ENCODE measurements at regions not wholly inside any gene's neighbourhood (a gene's known extent, or its start where the extent isn't known, plus 50 kb on each side); places are given as distances from the start of the nearest gene placed in this dataset.

DNA sequence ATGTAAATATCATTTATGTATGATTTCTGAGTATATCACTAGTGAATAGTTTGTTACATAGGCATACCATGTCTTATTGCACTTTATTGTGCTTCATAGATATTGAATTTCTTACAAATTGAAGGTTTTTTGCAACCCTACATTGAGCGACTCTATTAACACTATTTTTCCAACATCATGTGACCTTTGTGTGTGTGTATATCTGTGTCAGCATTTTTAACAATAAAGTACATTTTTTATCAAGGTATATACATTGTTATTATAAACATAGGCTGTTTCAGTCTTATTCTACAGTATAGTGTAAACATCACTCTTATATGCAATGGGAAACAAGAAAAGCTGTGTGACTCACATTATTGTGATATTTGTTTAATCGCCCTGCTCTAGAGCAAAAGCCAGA is 1944.9 kb downstream of the TP53TG3F start:
- DNase-seq = no peak

DNA sequence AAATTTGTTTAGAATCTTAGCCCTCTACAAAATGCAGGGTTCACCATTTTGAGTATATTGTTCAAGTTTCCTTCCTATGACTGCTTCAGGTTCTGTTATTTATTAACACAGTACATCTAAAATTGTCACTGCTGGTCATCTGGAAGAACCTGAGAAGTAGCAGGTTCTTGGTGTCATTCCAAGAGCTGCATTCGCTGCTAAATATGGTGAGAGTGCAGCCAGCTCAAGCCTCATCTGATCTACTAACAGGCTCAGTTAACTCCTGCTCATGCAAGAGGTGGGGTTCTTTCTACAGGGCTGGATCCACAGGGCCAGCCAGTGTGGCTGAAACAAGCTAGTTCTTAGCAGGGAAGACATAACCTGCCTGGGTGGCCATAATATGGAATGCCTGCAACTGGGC is 1946.1 kb downstream of the TP53TG3F start:
- DNase-seq = no peak

DNA sequence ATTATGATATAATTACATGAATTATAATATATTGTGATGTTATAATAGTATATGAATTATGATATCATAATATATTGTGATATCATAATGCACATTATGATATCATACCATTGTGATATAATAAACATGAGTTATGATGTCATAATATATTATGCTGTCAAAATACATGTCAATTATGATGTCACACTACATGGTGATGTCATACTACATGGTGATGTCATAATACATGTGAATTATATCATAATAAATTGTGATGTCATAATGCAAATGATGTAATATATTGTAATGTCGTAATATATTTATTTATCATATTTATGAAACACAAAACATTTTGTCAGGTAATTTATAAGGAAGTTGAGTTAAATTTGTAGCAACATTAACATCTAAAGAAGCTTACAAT is 1950.1 kb downstream of the TP53TG3F start:
- no peak for DNase-seq

DNA sequence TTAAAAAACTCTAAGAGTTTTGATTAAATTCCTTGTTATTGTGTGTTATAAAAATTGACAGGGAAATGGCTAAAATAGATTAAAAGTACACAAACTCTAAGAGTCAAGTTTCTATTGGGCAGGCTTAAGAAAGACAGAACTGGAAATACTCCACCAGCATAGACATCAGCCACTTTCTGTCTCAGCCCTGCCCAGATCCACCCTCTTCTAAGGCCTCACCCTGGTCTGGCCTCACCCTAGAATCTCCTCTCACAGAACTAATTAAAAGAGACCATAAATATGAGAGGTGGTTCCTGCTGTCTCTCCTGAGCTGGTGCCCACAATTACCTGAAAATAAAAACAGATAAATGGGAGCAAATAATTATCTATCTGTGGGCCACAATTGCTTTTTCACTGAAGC is 1951.0 kb downstream of the TP53TG3F start:
- DNase-seq = no peak

DNA sequence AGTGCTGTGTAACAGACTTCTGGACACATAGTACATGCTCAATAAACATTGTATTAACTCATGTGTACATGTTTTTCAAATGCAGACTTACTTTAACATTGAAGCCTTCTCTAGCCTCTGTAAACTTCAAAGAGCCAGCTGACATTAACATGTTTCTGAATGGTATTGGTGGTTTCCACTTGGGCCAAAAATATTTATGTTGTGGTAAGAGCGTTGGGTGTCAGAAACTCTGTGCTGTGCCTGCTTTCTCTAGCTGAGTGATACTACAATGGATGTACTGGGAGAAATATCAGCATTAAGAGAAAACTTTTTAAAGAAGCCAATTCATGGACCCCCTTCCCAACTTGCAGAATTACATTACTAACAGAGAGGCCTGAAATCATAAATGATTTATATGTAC is 1951.7 kb downstream of the TP53TG3F start:
- DNase-seq = no peak

DNA sequence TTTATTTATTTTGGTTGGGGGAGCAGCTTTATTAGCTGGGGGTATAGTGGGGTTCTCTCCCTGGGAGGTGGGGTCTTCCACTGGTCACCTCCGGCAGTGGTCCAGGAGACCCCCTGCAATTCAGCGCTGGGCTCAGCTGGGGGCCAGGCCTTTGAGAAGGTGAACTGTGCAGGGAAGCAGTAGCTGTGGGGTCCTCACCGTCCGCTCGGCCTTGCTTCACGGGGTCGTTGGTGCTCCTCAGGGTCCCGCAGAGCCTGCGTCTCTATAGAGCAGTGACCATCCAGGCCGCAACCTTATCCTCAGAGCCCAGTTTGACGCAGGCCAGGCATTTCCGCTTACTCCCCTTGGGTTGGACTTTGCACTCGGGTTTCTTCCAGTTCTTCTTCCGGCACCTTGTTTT is 1954.7 kb downstream of the TP53TG3F start:
- no peak for DNase-seq

DNA sequence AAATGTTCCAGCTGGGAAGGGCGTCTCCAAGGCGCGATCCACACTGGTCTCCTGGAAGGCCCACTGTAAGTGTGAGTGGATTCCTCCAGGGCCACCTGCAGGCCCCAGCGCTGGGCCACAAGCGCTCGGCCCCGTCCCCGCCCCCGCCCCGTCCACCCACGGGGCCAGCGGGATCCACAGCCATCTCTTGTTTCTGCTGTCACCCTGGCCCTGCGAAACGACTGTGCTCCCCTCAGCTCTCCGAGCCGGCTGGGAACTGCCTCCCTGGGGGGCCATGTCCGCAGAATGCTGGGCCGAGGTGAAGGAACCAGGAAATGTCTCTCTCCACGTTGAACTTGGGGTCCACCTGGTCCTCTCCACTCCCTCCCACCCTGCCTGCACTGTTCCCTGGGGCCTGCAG is 1955.2 kb downstream of the TP53TG3F start:
- no peak for DNase-seq

DNA sequence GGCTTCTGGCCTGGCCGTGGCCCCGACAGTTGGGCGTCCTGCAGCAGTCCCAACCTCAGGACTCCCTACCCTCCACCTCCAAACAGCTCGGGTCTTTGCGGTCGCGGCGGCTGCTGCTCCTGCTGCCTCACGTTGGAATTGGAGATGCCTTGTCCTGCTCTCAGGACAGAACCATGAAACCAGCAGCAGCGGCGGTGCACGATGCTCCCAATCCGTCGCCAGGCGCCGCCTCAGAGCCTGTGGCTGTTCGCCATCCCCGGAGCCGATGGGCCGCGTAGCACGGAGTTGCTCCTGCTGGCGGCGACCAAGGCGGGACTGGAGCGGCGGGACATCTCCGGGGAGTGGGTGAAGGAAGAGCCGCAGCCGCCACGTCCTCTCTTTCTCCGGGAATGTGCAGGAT is 1965.9 kb downstream of the TP53TG3F start:
- DNase-seq = no peak

DNA sequence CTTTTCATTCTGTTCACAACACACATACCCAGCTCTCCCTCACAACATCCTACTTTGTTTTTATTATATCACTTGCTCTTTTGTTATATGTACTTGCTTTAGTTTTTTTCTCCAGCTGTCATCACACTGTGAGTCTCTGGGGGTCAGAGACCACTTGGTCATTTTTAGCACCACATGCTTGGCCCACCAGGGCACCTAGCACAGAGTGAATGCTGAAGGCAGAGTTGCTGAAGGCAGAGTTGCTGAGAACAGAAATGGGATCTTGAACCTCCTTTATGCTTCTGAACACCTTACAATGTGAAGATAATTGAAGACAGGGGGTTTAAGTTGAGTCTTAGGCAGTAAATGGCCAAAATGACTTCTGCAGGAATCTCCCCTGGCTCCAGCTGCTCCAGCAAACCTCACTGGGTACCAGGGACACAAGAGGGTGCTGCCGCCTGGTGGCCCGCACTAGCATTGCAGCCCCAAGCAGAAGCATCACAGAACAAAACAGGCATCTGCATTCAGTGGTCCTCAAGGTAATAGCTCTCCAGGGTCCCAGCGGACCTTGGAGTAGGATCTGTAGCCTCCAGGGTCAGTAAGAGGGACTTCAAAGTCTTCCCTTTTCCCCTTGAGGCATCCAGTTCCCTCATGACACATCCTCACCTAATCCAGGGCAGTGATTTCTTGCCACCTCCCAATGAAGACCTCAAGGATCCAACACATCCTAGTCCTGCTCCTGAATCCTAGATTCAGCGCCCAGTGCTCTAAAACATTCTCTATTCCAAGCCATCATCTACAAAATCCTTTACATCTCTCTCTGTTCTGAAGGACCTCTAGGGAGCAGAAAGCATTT is 1972.6 kb downstream of the TP53TG3F start:
- DNase-seq = peak; percentile 22

DNA sequence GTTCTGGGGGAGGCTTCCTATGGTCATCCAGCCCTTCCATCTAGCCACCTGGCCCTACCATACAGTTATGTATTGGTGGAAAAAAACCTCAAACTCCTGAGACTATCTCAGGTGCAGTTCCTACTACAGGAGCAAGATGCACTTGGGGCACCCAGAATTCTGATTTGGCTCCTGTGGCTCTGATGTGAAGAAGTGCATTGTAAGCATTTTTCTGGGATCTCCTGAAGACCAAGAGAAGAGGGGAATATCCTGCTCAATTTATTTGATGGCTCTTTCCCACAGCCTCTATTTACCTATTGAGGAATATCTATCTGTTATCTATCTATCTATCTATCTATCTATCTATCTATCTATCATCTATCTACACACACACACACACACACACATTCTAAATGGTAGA is 1981.5 kb downstream of the TP53TG3F start:
- DNase-seq = no peak

DNA sequence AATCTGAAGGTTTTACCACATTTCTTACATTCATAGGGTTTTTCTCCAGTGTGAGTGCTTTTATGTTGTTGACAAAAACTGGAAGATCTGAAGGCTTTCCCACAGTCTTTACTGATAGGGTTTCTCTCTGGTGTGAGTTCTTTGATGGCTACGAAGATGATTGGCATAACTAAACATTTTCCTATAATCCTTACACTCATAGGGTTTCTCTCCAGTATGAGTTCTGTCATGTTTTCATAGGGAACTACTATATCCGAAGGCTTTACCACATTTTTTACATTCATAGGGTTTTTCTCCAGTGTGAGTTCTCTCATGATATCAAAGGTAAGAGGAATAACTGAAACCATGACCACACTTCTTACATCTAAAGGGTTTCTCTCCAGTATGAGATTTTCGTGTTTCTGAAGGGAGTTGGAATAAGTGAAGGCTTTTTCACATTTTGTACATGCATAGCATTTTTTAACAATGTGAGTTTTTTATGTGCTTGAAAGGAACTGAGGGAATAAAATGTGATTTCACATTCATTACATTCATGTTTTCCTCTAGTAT is 1987.7 kb downstream of the TP53TG3F start:
- DNase-seq = no peak

DNA sequence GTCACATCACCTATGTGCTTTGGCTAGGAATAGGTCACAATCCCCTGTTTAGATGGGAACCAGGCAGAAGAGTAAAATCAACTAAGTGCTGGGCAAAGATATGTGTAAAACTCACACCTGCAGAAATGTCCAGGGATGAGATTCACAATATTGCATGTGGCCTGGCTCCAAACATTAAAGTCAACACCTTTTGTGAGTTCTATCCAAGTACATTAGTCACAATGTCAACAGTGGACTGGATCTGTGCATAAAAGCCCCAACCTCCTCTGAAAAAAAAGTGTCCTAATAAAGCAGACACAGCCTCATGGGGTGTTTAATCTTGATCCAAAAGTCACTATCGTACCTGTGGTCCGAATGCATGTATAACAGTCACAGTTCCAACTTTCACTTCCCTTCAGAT is 1990.3 kb downstream of the TP53TG3F start:
- DNase-seq = no peak

DNA sequence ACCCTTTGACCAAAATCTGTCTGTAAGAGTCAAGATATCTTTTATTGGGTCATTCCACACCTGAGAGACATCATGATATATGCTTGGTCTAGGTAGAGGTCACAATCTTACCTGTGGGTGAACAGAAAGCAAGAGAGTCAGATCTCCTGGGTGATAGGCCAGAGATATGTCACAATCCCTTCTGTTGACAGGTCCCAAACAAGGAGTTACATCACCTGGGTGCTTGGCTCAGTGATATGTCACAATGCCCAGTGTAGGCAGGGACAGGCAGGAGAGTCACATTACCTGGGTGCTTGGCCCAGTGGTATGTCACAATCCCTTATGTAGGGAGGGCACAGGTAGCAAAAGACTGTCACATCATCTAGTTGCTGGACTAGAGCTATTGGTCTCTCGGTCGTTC is 1991.2 kb downstream of the TP53TG3F start:
- DNase-seq = no peak

DNA sequence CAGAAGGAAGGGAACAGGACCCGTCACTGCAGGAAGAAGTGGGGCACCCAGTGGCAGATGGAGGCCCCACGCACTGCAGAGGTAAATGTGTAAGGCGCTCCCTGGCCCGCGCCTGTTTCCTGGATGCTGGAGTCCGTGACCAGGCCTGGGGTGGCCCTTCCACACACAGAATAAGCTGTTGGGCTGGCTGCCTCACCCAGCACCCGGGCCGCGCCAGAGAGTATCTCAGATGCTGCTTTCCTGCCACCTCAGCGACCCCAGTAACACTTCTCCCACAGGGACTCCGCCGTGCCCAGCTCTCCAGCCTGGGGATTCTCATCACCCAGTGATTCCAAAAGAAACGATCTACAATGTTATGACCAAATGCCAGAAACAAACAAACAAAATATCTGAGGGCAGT is 1993.1 kb downstream of the TP53TG3F start:
- no peak for DNase-seq

DNA sequence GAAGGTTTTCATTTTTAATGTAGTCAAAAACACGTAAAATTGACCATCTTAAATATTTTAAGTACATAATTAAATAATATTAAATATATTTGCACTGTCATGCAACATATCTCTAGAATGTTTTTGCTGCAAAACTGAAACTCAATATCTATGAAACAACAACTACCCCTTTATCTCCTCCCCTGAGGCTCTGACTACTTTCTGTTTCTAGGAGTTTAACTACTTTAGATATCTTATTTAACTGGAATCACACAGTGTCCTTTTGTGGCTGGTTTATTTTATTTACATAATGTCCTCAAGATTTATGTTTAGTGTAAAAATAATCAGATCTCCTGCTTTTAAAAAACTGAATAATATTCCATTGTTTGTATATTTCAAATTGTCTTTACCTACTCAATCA is 2003.9 kb downstream of the TP53TG3F start:
- DNase-seq = no peak

DNA sequence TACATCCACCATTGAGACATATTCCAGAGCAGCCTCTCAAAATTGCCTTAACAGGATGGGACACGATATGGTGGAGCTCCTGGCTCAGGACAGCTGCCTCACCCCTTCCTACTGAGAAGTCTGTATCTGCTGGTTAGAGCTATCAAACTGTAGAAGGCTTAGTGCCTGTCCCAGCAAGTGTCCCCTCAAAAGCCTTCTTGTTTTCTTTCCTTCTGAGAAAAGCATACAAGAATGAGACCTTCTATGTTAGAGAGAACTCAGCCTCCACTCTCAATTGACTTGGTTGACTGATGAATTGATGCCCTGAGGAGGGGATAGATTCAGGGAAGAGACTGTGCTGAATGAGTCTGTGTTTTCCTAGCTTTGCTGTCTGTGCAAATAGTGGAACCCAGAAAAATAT is 2020.9 kb downstream of the TP53TG3F start:
- no peak for DNase-seq

DNA sequence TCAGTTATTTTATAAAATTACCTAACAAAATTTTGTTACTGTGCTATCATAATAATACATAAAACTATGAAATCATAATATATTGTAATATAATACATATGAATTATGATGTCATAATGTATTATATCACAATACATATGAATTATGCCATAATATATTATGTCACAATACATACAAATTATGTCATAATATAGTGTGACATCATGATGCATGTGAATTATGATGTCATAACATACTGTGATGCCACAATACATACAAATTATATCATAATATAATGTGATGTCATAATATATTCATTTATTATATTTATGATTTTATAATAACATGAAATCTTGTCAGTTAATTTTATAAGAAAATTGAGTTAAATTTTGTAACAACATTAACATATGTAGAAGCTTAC is 2021.6 kb downstream of the TP53TG3F start:
- no peak for DNase-seq

DNA sequence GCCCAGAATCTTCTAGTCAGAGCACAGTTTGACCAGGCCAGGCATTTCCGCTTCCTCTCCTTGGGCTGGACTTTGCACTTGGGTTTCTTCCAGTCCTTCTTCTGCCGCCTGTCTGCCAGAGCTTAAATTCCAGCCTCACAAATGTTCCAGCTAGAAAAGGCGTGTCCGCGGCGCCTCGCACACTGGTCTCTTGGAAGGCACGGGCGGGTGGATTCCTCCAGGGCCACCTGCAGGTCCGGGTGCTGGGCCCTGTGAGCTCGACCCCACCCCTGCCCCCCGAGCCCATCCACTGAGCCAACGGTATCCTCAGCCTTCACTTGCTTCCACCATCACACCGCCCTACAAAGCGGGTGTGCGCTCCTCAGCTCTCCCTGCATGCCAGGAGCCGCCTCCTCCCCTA is 2026.5 kb downstream of the TP53TG3F start:
- DNase-seq = no peak

DNA sequence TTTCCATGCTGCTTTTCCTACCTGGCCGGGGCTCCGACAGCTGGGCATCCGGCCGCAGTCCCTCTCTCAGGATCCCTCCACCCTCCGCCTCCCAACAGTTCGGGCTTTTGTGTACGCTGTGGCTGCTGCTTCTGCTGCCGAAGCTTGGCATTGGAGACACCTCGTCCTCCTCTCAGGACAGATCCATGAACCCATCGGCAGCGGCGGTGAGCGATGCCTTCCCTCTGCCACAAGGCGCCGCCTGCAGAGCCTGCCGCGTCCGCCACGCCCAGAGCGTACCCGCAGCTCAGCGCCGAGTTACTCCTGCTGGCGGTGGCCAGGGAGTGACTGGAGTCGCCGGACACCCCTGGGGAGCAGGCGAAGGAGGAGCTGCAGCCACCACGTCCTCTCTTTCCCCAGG is 2032.8 kb downstream of the TP53TG3F start:
- DNase-seq = no peak

DNA sequence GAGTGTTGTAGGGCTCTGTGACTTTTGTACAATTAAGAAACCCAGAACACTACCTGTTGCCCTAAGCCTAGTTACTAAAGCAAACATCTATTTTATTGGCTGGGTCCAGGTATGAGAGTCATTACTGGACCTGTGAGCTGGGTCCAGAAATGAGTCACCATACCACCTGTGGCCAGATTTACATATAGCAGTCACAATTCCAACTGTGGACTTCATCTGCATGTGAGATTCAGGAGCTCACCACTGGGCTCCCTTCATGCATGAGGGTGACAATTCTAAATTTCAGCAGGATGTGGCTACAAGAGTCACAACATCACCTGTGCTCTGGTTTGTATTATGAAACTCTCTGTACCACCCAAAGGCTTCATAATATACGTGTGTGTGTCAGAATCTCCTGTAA is 2038.0 kb downstream of the TP53TG3F start:
- DNase-seq = no peak

DNA sequence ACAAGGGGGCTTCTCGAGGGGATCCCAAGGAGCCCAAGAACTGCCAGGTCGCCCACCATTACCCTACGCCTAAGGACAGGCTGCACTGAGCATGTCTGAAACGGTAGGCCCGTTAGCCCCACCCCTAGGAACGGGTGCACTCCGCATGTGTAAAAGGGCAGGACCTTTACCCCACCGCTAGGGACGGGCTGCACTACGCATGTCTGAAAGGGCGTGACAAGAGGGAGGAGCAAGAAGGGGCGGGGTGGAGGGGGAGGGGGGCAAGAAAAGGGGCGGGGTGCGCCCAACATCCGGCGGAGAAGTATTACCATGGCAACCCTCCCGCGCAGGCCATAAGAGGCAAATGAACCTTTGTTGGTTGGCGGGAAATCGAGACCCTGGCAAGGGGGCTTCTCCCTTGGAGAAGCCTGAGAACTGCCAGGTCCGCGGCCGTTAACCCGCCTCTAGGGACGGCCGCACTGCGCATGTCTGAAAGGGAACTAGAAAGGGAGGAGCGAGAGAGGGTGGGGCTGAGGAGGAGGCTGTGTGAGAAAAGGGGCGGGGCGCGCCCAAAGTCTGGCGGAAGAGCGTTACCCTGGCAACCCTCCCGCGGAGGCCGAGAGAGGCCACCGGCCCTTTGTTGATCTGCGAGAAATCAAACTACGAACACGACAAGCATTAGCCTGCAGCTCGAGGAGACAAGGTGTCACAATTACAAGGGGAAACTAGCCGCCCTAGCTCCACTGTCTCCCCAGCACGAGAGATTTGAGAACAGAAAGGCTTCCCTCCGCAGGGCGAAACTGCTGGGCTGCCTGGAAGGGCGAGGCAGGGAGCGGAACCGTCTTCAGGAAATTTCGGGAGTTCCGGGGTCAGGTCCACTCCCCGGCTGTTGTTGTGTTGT is 2046.8 kb downstream of the TP53TG3F start:
- no peak for DNase-seq

DNA sequence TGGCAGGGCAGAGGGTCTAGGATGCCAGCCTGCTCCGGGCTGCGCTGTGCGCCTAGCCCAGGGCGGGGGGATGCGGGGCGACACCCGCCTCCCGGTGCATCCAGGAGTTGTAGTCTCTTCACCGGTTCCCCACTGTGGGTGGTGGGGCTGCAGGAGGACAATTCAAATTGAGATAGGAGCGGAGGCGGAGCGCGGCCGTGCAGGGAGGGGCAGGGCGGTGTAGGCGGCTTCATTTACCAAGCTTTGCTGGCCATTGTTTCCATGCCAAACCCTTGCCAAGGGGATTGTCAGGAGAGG is 2047.4 kb downstream of the TP53TG3F start:
- DNase-seq = no peak

DNA sequence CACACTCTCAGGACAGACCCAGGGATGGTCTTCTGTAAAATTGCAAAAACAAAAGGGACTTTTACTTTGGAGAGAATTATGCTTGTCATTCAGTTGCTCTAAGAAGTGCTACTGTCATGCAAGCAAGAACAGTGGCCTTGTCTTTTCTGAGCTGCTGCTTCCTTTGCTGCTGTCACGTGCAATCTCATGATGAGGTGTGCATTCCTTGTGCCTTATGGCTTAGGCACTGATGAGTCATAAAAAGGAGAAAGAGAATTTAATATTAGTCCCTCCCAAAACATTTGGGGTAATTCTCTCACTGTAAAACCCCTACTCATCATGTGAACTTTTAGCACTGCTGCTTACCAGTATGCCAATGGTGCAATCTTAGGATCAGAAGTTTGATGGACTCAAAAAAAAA is 2051.3 kb downstream of the TP53TG3F start:
- no peak for DNase-seq

DNA sequence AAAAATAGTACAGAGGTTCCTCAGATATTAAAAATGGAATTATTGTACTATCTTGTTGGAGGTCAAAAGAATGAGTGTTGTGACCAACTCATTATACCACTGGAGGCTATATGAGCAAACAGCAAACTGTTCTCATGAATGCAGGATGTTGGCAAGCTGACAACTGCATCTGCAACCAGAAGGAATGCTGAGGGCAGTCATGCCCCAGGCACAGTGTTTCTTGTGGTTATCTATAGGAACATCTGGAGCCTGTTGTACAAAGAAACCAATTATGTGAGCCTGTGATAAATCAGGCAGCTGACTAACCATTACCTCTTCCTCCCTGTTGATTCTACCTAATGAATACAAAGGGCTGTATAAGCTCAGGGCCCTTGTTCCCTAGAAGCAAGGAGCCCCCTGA is 2057.1 kb downstream of the TP53TG3F start:
- peak; percentile 8 for DNase-seq
